Stimulated activated CD4-positive, alpha-beta T cell treated with anti-CD3 and anti-CD28 coated beads, Interleukin-2, amount 100 ng/mL, for 48 hours (primary cell): ENCODE measurements at regions not wholly inside any gene's neighbourhood (a gene's known extent, or its start where the extent isn't known, plus 50 kb on each side); places are given as distances from the start of the nearest gene placed in this dataset.
"Not testable (repeated sequence)": the region's sequence is repeated elsewhere in the genome, so short reads cannot be mapped to it uniquely, and the experiment has no call there.

Experiments
- DNase-seq, 2 donors: peaks; one replicate each; pipeline ENCODE4 v3.0.0-alpha.2; 2020

DNA sequence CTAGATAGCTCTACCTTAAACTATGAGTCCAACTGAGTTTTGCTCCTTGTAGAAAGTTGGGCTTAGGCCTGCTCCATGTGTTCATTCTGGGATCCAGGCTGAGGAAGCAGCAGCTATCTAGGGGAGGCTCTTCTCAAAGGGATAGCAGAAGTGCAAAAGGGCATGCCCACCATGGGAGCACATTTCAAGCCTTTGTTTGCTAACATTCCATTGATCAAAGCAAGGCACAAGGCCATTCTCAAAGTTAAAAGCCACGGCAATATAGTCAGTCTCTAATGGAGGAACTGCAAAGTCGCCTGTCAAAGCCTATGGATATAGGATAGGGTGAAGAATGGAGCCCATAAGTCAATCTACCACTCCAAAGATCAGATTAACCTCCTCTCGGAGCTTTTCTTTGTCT is 488.1 kb upstream of the ARX start:
- DNase-seq, result no peak

- no peak for DNase-seq
These were observed 492.0 kb upstream of the ARX start for GRCh38 chrX:25507801-25508200.

DNA sequence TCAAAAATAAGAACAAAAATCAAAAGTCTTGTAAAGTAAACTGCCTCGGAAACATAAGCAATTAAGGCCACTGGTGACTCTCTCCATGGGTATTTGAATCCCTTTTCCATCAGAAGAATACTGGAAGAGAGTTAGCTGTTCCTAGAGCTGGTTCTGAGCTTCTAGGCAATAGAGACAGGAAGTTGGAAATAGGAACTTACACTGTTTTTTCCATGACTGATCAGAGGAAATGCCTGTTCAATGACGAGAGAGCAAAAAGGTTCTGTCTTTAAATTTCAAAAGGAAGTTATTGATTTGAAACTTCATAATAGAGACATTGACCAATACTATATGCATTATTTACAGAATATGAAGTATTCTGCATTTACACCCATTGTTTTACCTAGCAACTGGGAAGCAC is 503.5 kb upstream of the ARX start:
- DNase-seq, result no peak

GRCh38 chrX:25522443-25523010 is 506.8 kb upstream of the ARX start:
- DNase-seq, result not testable (repeated sequence)

GRCh38 chrX:25523574-25524540 is 508.1 kb upstream of the ARX start:
- no peak for DNase-seq

- no peak for DNase-seq
These were observed 511.4 kb upstream of the ARX start for GRCh38 chrX:25527156-25527555.

- no peak for DNase-seq
These were observed 511.8 kb upstream of the ARX start for GRCh38 chrX:25527596-25527995.

GRCh38 chrX:25531096-25531495 is 515.3 kb upstream of the ARX start:
- no peak for DNase-seq

DNA sequence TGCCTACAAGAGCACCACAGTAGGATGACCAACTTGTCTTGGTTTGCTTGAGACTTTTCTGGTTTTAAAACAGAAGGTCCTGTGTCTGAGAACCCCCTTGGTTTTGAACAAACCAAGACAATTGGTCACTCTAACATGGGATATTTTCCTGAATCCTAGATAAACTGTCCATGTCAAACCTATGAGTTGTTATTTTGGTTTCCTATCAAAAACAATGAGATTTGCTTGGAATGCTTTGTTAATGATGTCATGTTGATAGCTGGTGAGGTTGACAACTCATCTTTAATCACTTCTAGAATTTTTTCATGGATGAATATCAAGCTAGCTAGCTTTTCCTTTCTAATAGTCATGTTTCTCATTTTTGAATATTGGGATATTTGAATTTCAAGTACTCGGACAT is 518.3 kb upstream of the ARX start:
- no peak for DNase-seq

GRCh38 chrX:25536307-25536970 is 520.7 kb upstream of the ARX start:
- no peak for DNase-seq

- DNase-seq, result no peak
These were observed 521.9 kb upstream of the ARX start for GRCh38 chrX:25537699-25538098.

DNA sequence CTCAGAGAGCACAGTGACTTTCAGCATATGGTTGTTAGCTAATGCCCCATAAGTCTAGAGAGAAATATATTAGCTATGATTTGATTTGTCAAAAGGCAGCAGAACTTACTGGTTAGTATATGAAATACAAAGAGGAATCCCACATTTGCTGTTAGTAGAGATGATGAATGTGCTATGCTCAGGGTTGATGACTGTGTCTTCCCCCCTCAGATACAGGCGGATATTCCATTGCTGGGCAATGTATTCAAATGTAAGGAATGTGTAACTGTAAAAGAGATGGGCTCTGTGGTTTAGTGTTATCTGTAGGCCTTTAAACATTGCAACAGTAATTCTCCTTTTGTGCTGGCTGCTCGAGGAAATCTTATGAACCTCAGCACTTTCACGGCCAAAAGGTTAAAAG is 528.9 kb upstream of the ARX start:
- no peak for DNase-seq

GRCh38 chrX:25548811-25549210 is 533.0 kb upstream of the ARX start:
- no peak for DNase-seq

DNA sequence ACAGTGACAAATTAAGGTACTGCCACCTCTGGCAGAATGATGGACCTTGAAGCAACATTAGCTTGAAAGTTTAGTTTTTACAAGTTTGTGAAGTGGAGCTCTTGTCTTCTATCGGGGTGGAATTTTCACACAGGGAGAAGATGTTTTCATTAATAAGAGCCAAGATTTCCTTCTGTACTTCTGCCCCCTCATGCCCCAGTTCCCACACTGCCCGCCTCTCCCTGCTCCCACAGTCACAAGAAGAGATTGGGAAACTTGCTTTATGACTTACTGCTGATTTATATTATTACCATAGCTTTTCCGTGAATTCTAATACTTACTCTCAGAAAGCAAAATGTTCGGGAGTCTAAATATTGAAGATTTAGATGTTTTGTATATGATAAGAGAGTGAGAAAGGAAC is 539.8 kb upstream of the ARX start:
- DNase-seq, result no peak

DNA sequence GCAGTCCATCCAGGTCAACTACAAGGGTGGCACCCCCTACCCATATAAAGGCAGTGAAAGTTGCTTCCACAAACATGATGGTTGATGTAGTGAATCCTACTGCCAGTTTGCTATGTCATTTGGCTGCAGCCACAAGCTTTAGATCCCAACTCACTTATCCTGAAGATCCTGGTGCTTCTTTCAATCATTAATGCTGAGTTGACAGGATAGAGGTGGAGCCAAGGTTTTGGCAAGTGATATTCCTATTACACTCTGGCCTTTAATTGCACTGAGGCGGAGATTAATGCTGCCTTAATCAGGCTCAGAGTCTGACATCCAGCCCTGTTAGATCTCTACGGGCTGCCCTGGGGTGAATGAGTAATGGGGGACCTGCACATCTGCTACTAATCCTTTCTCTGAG is 542.4 kb upstream of the ARX start:
- DNase-seq, result no peak

- no peak for DNase-seq
These were observed 545.4 kb upstream of the ARX start for GRCh38 chrX:25561190-25561589.

DNA sequence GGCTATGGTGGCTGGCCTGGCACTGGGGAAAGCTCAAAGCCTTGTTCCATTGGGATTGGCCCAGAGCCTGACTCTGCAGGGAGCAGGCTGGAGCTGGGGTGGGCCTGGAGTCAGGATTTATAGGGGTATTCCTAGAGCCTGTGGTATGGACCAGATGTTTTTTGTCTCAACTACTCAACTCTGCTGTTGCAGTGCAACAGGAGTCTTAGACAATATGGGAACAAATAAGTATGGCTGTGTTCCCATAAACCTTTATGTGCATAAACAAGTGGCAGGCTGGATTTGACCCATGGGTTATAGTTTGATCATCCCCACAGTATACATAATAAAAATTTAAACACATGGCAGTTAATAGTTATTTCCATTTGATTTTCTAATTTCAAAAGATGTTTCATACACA is 557.9 kb upstream of the ARX start:
- no peak for DNase-seq

DNA sequence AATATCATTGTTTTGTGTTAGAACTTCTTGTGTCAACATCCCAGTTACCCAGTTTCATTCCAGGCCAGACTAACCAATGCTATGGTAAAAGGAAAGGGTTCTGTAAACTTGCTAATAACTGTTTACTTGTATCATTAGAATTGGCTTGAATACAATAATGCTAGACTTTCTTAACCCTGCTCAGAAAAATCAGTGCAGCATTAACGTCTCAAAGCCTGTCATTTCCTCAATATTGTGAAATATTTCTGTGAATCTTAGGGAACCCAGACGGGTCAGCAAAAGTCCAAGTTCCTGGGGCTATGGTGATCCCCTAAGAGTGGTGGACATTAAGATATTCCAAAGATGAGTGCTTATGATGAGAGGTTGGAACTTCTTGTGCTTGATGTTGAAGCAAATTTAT is 541.2 kb upstream of the MAGEB18 start:
- no peak for DNase-seq

DNA sequence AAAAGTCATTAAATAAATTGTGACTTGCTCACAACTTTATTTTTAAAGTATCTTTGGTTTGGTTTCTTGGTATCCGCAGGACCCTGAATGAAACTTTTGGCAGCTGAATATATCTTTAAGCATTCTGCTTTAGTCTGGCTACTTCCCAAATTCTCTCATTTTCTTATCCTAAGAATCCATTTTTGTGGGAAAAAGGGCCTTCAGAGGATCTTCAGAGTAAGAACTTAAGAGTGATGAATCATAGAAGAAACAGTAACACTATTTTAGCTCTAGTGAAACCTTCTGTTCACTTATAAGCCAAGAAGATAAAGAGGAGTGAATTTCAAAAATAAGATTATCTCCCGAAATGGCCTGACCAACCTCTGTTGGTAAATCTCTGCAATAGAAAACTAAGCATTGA is 540.6 kb upstream of the MAGEB18 start:
- no peak for DNase-seq

- no peak for DNase-seq
These were observed 539.1 kb upstream of the MAGEB18 start for GRCh38 chrX:25599061-25599460.

GRCh38 chrX:25600776-25601175 is 537.4 kb upstream of the MAGEB18 start:
- no peak for DNase-seq

GRCh38 chrX:25601323-25601722 is 536.8 kb upstream of the MAGEB18 start:
- no peak for DNase-seq

- DNase-seq, result no peak
These were observed 519.9 kb upstream of the MAGEB18 start for GRCh38 chrX:25618248-25618647.

GRCh38 chrX:25640276-25640675 is 497.9 kb upstream of the MAGEB18 start:
- no peak for DNase-seq
